HepG2 (cell line): ENCODE measurements at regions not wholly inside any gene's neighbourhood (a gene's known extent, or its start where the extent isn't known, plus 50 kb on each side); places are given as distances from the start of the nearest gene placed in this dataset.

Source experiments
- ATAC-seq: fragments of 200-7000 bp; cut with Tn5 transposase; 3 replicates; pipeline ENCODE4 v1.9.1; 2020; ENCODE audit warnings: mild to moderate bottlenecking, moderate library complexity
- BruUV-seq: library from RNA; stranded (reverse); fragments of 400-500 nt; replicated peaks from 2 replicates; lab custom pipeline; 2021; lab: Mats Ljungman, UMichigan
- CTCF ChIA-PET: fragments of 300-600 bp; formaldehyde crosslinking; extraction: SDS; loops from one replicate; lab custom pipeline; 2021; ENCODE audit warnings: low total read pairs, inconsistent platforms, low intra/inter-chr PET ratio; lab: Yijun Ruan, JAX
- POLR2A ChIA-PET: fragments of 350-600 bp; sonication (Branson Sonifier 250); formaldehyde crosslinking; loops from one replicate; lab custom pipeline; 2020; ENCODE audit warnings: antibody characterized with exemption, inconsistent platforms; lab: Yijun Ruan, JAX
- DNase-seq: peaks from one replicate; pipeline ENCODE4 v3.0.0-alpha.2; 2015; ENCODE audit warnings: low spot score
- FAIRE-seq: peaks from 3 replicates; lab custom pipeline; 2011; peaks lifted over from hg19 to GRCh38; lab: Jason Lieb, UNC
- H2AFZ ChIP-seq: one replicate; pipeline ENCODE4 v1.6.1; 2011; ENCODE audit warnings: low read length, inconsistent platforms
- H3K27ac ChIP-seq: fragments of 300-600 bp; 3 replicates; pipeline ENCODE4 v1.8.0; 2011; ENCODE audit warnings: mixed run types, mild to moderate bottlenecking, mixed read lengths, low read length, inconsistent platforms; ENCODE audit not compliant: insufficient read depth; ENCODE audit errors: extremely low read length
- H3K27me3 ChIP-seq, 2 experiments: fragments of 200-600 bp in 1 of 2; 2 replicates in 1 of 2; 3 replicates in 1 of 2; pipeline versions ENCODE4 v1.6.0 to v1.8.0; 2011; ENCODE audit warnings: low read length in 2 of 2, mild to moderate bottlenecking in 2 of 2, moderate library complexity in 2 of 2, inconsistent platforms in 1 of 2; ENCODE audit not compliant: insufficient read depth in 2 of 2, control insufficient read depth in 1 of 2
- H3K36me3 ChIP-seq, 2 experiments: fragments of 200-600 bp in 1 of 2; replicated peaks in 1 of 2; 2 replicates in 1 of 2; 3 replicates in 1 of 2; pipeline versions ENCODE4 v1.5.1 to v1.8.0; 2011; ENCODE audit warnings: low read length in 2 of 2, inconsistent platforms in 1 of 2; ENCODE audit not compliant: insufficient read depth in 2 of 2, control insufficient read depth in 1 of 2
- H3K4me1 ChIP-seq: 2 replicates; pipeline ENCODE4 v1.5.1; 2012; ENCODE audit warnings: low read length, inconsistent platforms; ENCODE audit not compliant: insufficient read depth
- H3K4me2 ChIP-seq: 2 replicates; pipeline ENCODE4 v1.6.0; 2011; ENCODE audit warnings: low read depth, low read length, inconsistent platforms
- H3K4me3 ChIP-seq, 3 experiments: fragments of 200-600 bp in 1 of 3; sonication (generic), shearing (Covaris generic) in 1 of 3; replicated peaks in 1 of 3; 2 replicates each; pipeline ENCODE4 v1.5.1; 2011 to 2016; ENCODE audit warnings: low read length in 3 of 3, inconsistent platforms in 2 of 3, low read depth in 2 of 3, mild to moderate bottlenecking in 2 of 3, control low read depth in 1 of 3, mixed read lengths in 1 of 3; ENCODE audit not compliant: insufficient read depth in 1 of 3
- H3K79me2 ChIP-seq: one replicate; pipeline ENCODE4 v1.6.1; 2011; ENCODE audit warnings: low read length, inconsistent platforms; ENCODE audit not compliant: insufficient read depth
- H3K9ac ChIP-seq: 2 replicates; pipeline ENCODE4 v1.6.0; 2011; ENCODE audit warnings: mild to moderate bottlenecking, low read depth, low read length, inconsistent platforms; ENCODE audit not compliant: insufficient read depth
- H3K9me3 ChIP-seq: 2 replicates; pipeline ENCODE4 v1.5.1; 2012; ENCODE audit warnings: mild to moderate bottlenecking, low read length
- H4K20me1 ChIP-seq: 2 replicates; pipeline ENCODE4 v1.6.0; 2011; ENCODE audit warnings: inconsistent platforms, mild to moderate bottlenecking, low read length, moderate library complexity; ENCODE audit not compliant: insufficient read depth
- CBX5 ChIP-seq: sonication (generic); formaldehyde crosslinking; IDR thresholded peaks from 2 replicates; pipeline ENCODE4 v1.4.0; 2020; ENCODE audit warnings: missing genetic modification reagents, borderline replicate concordance
- CCAR2 ChIP-seq: fragments of 200-400 bp; formaldehyde crosslinking; optimal IDR thresholded peaks from 2 replicates; pipeline ENCODE3; 2018; ENCODE audit warnings: low read depth, mild to moderate bottlenecking, low read length, moderate library complexity
- DRAP1 ChIP-seq: IDR thresholded peaks from 2 replicates; pipeline ENCODE4 v1.6.1; 2016; ENCODE audit warnings: missing genetic modification reagents, missing compliant biosample characterization
- DZIP1 ChIP-seq: sonication (generic); formaldehyde crosslinking; IDR thresholded peaks from 2 replicates; pipeline ENCODE4 v1.5.0; 2020; ENCODE audit warnings: mild to moderate bottlenecking, missing genetic modification reagents
- GLMP ChIP-seq: sonication (generic); formaldehyde crosslinking; IDR thresholded peaks from 2 replicates; pipeline ENCODE4 v1.9.0; 2021; ENCODE audit warnings: missing genetic modification reagents, mild to moderate bottlenecking, borderline replicate concordance
- GPN1 ChIP-seq: sonication (generic); formaldehyde crosslinking; IDR thresholded peaks from 2 replicates; pipeline ENCODE4 v1.5.1; 2020; ENCODE audit warnings: missing genetic modification reagents, borderline replicate concordance
- MXD1 ChIP-seq: sonication (generic); formaldehyde crosslinking; IDR thresholded peaks from 2 replicates; pipeline ENCODE4 v1.4.0; 2020; ENCODE audit warnings: mild to moderate bottlenecking, missing genetic modification reagents
- MYC ChIP-seq: sonication (generic); formaldehyde crosslinking; IDR thresholded peaks from 2 replicates; pipeline ENCODE4 v1.9.0; 2021; ENCODE audit warnings: missing genetic modification reagents, borderline replicate concordance
- NAIF1 ChIP-seq: sonication (generic); formaldehyde crosslinking; IDR thresholded peaks from 2 replicates; pipeline ENCODE4 v1.5.0; 2020; ENCODE audit warnings: mild to moderate bottlenecking, missing genetic modification reagents, borderline replicate concordance
- SP5 ChIP-seq: IDR thresholded peaks from 2 replicates; pipeline ENCODE4 v1.6.1; 2016; ENCODE audit warnings: low read depth, borderline replicate concordance
- SRSF4 ChIP-seq: fragments of 200-400 bp; formaldehyde crosslinking; IDR thresholded peaks from one replicate; pipeline ENCODE4 v1.6.1; 2018; ENCODE audit warnings: mild to moderate bottlenecking, low read depth, low read length, moderate library complexity; ENCODE audit not compliant: poor library complexity, severe bottlenecking
- TOPORS ChIP-seq: sonication (generic); formaldehyde crosslinking; IDR thresholded peaks from 2 replicates; pipeline ENCODE4 v1.8.0; 2023; ENCODE audit warnings: mild to moderate bottlenecking, missing genetic modification reagents
- ZBTB3 ChIP-seq: sonication (generic); formaldehyde crosslinking; IDR thresholded peaks from 2 replicates; pipeline ENCODE4 v1.4.0; 2020; ENCODE audit warnings: low read depth, mild to moderate bottlenecking, moderate library complexity, missing genetic modification reagents, borderline replicate concordance
- ZNF160 ChIP-seq: sonication (generic); formaldehyde crosslinking; IDR thresholded peaks from 2 replicates; pipeline ENCODE4 v1.8.0; 2022; ENCODE audit warnings: mild to moderate bottlenecking, inconsistent platforms, missing genetic modification reagents
- ZNF296 ChIP-seq: sonication (generic); formaldehyde crosslinking; conservative IDR thresholded peaks from 2 replicates; pipeline ENCODE4 v1.5.0; 2020; ENCODE audit warnings: mild to moderate bottlenecking, missing genetic modification reagents
- ZNF530 ChIP-seq: sonication (generic); formaldehyde crosslinking; IDR thresholded peaks from 2 replicates; pipeline ENCODE4 v1.5.0; 2020; ENCODE audit warnings: low read depth, mild to moderate bottlenecking, missing genetic modification reagents
- ZNF558 ChIP-seq: sonication (generic); formaldehyde crosslinking; IDR thresholded peaks from 2 replicates; pipeline ENCODE4 v1.9.0; 2022; ENCODE audit warnings: mild to moderate bottlenecking, missing genetic modification reagents, borderline replicate concordance
- ZNF773 ChIP-seq: sonication (generic); formaldehyde crosslinking; IDR thresholded peaks from 2 replicates; pipeline ENCODE4 v1.4.0; 2020; ENCODE audit warnings: missing genetic modification reagents, borderline replicate concordance
- WGBS: methylation state at CpG from one replicate; pipeline ENCODE4 v1.1.6; 2017; ENCODE audit warnings: low lambda C conversion rate; 5-methylcytosine and 5-hydroxymethylcytosine counted together
- in situ Hi-C: cut with HindIII; loops from 2 replicates; pipeline ENCODE4 v1.10.0; 2017; ENCODE audit warnings: low pct_unique_long_range_greater_than_20kb; ENCODE audit not compliant: extremely low pct_ligation_motif_present
- intact Hi-C: fragments of 100-400 bp; cut with micrococcal nuclease; formaldehyde crosslinking; loops from one replicate; pipeline ENCODE4 v1.10.0; 2022; ENCODE audit not compliant: unreplicated experiment

GRCh38 chr9:78566948-78567675, 270.2 kb downstream of the PSAT1 start (continued):
- no peak for TF ChIP-seq DZIP1 (CRISPR knock-in tag)
- no peak for TF ChIP-seq ZNF530

GRCh38 chr9:78567693-78568092, 270.8 kb downstream of the PSAT1 start:
- CTCF ChIA-PET: no interaction called here
- intact Hi-C loops (loop anchor here (5.0 kb wide), 1 partner anchor 1120 kb away; no protein-coding TSS in a partner anchor), in situ Hi-C loops (no loop called here)
- H3K9ac ChIP-seq: no peak overlapping the region
- no peak for FAIRE-seq
- H3K27me3 ChIP-seq: peaks cover 0 to 2% of the 10 kb centered on the region in 2 experiments; a peak in 2 of 5 replicates
- H3K36me3 ChIP-seq: no peaks in the 10 kb centered on the region
- no peak overlapping the region for H3K27ac ChIP-seq
- H4K20me1 ChIP-seq: no peaks in the 10 kb centered on the region
- no peak for DNase-seq
- WGBS: 9% methylated on average over 3 of the region's 3 CpGs
- no peaks in the 10 kb centered on the region for H3K79me2 ChIP-seq
- no peak overlapping the region for H3K4me3 ChIP-seq
- no peak overlapping the region for H3K4me2 ChIP-seq
- H3K9me3 ChIP-seq: no peaks in the 10 kb centered on the region
- no TSS peak for BruUV-seq
- H3K4me1 ChIP-seq: no peaks in the 10 kb centered on the region
- TF ChIP-seq ZBTB3 (CRISPR knock-in tag): no peak
- TF ChIP-seq ZNF296 (CRISPR knock-in tag): no peak
- TF ChIP-seq MYC: no peak
- no peak for TF ChIP-seq ZNF160 (CRISPR knock-in tag)
- no peak for TF ChIP-seq SP5 (CRISPR knock-in tag)
- no peak for TF ChIP-seq CCAR2
- TF ChIP-seq MXD1 (CRISPR knock-in tag): no peak
- no peak for TF ChIP-seq SRSF4
- TF ChIP-seq CBX5 (CRISPR knock-in tag): no peak
- TF ChIP-seq DRAP1: no peak
- TF ChIP-seq TOPORS (CRISPR knock-in tag): no peak
- TF ChIP-seq GPN1 (CRISPR knock-in tag): no peak
- no peak for TF ChIP-seq GLMP (CRISPR knock-in tag)
- TF ChIP-seq NAIF1: no peak
- TF ChIP-seq ZNF558 (CRISPR knock-in tag): no peak
- no peak for TF ChIP-seq ZNF773 (CRISPR knock-in tag)
- H2AFZ ChIP-seq: no peak overlapping the region
- no peak for ATAC-seq
- POLR2A ChIA-PET: no interaction called here
